HT1080 (cell line): ENCODE measurements at regions not wholly inside any gene's neighbourhood (a gene's known extent, or its start where the extent isn't known, plus 50 kb on each side); places are given as distances from the start of the nearest gene placed in this dataset.
"Not testable (repeated sequence)": the region's sequence is repeated elsewhere in the genome, so short reads cannot be mapped to it uniquely, and the experiment has no call there.

Experiments
- DNase-seq: peaks from one replicate; pipeline ENCODE4 v3.0.0-alpha.2; 2015; ENCODE audit warnings: low read depth

GRCh38 chr10:65197935-65198334 lies 1676.7 kb downstream of the REEP3 start:
- no peak for DNase-seq

GRCh38 chr10:65201491-65201890 lies 1680.3 kb downstream of the REEP3 start:
- no peak for DNase-seq

GRCh38 chr10:65204999-65205398 lies 1683.8 kb downstream of the REEP3 start:
- DNase-seq, result no peak

GRCh38 chr10:65213170-65213569 lies 1692.0 kb downstream of the REEP3 start:
- no peak for DNase-seq

- DNase-seq, result no peak
These were observed 1698.2 kb downstream of the REEP3 start for GRCh38 chr10:65219444-65219843.

- DNase-seq, result no peak
These were observed 1694.7 kb upstream of the LRRTM3 start for GRCh38 chr10:65231148-65231547.

GRCh38 chr10:65234261-65234660 lies 1691.6 kb upstream of the LRRTM3 start:
- DNase-seq, result peak; percentile 75

- no peak for DNase-seq
These were observed 1690.6 kb upstream of the LRRTM3 start for GRCh38 chr10:65235266-65235665.

GRCh38 chr10:65235846-65236245 lies 1690.0 kb upstream of the LRRTM3 start:
- DNase-seq, result no peak

- DNase-seq, result no peak
These were observed 1660.3 kb upstream of the LRRTM3 start for GRCh38 chr10:65265451-65265954.

GRCh38 chr10:65269551-65269950 lies 1656.3 kb upstream of the LRRTM3 start:
- DNase-seq, result not testable (repeated sequence)

- DNase-seq, result no peak
These were observed 1654.9 kb upstream of the LRRTM3 start for GRCh38 chr10:65270969-65271368.

GRCh38 chr10:65273115-65273514 lies 1652.7 kb upstream of the LRRTM3 start:
- DNase-seq, result no peak

- DNase-seq, result peak; percentile 5
These were observed 1650.5 kb upstream of the LRRTM3 start for GRCh38 chr10:65275296-65275695.

- no peak for DNase-seq
These were observed 1641.3 kb upstream of the LRRTM3 start for GRCh38 chr10:65284495-65285041.

GRCh38 chr10:65285726-65286125 lies 1640.1 kb upstream of the LRRTM3 start:
- not testable (repeated sequence) for DNase-seq

GRCh38 chr10:65291286-65291685 lies 1634.5 kb upstream of the LRRTM3 start:
- peak; percentile 5 for DNase-seq

GRCh38 chr10:65292551-65292950 lies 1633.3 kb upstream of the LRRTM3 start:
- DNase-seq, result no peak

GRCh38 chr10:65294329-65294728 lies 1631.5 kb upstream of the LRRTM3 start:
- DNase-seq, result peak; percentile 66

GRCh38 chr10:65301181-65301580 lies 1624.7 kb upstream of the LRRTM3 start:
- no peak for DNase-seq

- no peak for DNase-seq
These were observed 1619.6 kb upstream of the LRRTM3 start for GRCh38 chr10:65306201-65306600.

GRCh38 chr10:65312876-65313275 lies 1613.0 kb upstream of the LRRTM3 start:
- DNase-seq, result no peak

- peak; percentile 68 for DNase-seq
These were observed 1612.4 kb upstream of the LRRTM3 start for GRCh38 chr10:65313406-65313805.

GRCh38 chr10:65314253-65314652 lies 1611.6 kb upstream of the LRRTM3 start:
- no peak for DNase-seq
